GM12891 (cell line): ENCODE measurements at regions not wholly inside any gene's neighbourhood (a gene's known extent, or its start where the extent isn't known, plus 50 kb on each side); places are given as distances from the start of the nearest gene placed in this dataset.

ENCODE experiments used
- DNase-seq: peaks from one replicate; pipeline ENCODE4 v3.0.0; 2011; ENCODE audit warnings: low spot score; ENCODE audit not compliant: insufficient read length
- FAIRE-seq: peaks from 2 replicates; lab custom pipeline; 2011; peaks lifted over from hg19 to GRCh38; lab: Jason Lieb, UNC
- PAX5 ChIP-seq: IDR thresholded peaks from 2 replicates; pipeline ENCODE4 v1.6.1; 2011; ENCODE audit warnings: low read length, moderate library complexity, mild to moderate bottlenecking; ENCODE audit not compliant: insufficient read depth, severe bottlenecking
- POLR2A ChIP-seq: IDR thresholded peaks from 2 replicates; pipeline ENCODE4 v1.6.1; 2011; ENCODE audit warnings: low read depth, low read length, control low read depth
- POLR2AphosphoS5 ChIP-seq: IDR thresholded peaks from 2 replicates; pipeline ENCODE4 v1.6.1; 2011; ENCODE audit warnings: low read depth, low read length, control low read depth
- POU2F2 ChIP-seq: IDR thresholded peaks from 2 replicates; pipeline ENCODE4 v1.6.1; 2011; ENCODE audit warnings: low read depth, mild to moderate bottlenecking, control low read depth, low read length, moderate library complexity
- SPI1 ChIP-seq: IDR thresholded peaks from 2 replicates; pipeline ENCODE4 v1.6.1; 2011; ENCODE audit warnings: low read depth, low read length, control low read depth
- TAF1 ChIP-seq: IDR thresholded peaks from 2 replicates; pipeline ENCODE4 v1.6.1; 2011; ENCODE audit warnings: low read depth, low read length, control low read depth

- TF ChIP-seq POU2F2 (no peak), POLR2AphosphoS5 (no peak), TAF1 (no peak), POLR2A (no peak), SPI1 (no peak), PAX5 (no peak)
- DNase-seq = no peak
- no peak for FAIRE-seq
Observed at GRCh38 chr7:12137283-12137682, 73.8 kb upstream of the TMEM106B start.

GRCh38 chr7:12138421-12138820, 72.7 kb upstream of the TMEM106B start:
- FAIRE-seq = no peak
- DNase-seq = no peak
- TF ChIP-seq PAX5 = no peak
- TF ChIP-seq POLR2AphosphoS5 = no peak
- TF ChIP-seq SPI1 = no peak
- no peak for TF ChIP-seq POLR2A
- TF ChIP-seq TAF1 = no peak
- TF ChIP-seq POU2F2 = no peak

DNA sequence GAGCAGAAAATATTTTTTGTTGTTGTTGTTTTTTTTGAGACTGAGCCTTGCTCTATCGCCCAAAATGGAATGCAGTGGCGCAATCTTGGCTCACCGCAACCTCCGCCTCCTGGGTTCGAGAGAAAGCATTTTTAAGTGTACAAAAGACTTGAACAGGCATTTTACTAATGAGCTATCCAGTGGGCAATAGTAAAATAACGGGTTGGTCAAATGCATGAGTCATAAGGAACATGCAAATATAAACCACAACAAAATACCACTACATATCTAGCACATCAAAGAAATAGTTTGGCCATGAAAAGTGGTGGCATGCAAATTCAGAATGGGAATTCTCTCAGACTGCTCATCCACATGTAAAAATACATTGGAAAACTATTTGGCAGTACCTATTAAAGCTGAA, 71.7 kb upstream of the TMEM106B start:
- TF ChIP-seq SPI1 = no peak
- no peak for TF ChIP-seq POU2F2
- no peak for TF ChIP-seq POLR2AphosphoS5
- TF ChIP-seq TAF1 = no peak
- TF ChIP-seq PAX5 = no peak
- no peak for TF ChIP-seq POLR2A
- no peak for FAIRE-seq
- no peak for DNase-seq

- no peak for DNase-seq
- FAIRE-seq = no peak
- TF ChIP-seq PAX5 = no peak
- no peak for TF ChIP-seq TAF1
- TF ChIP-seq POLR2AphosphoS5 = no peak
- no peak for TF ChIP-seq POLR2A
- TF ChIP-seq POU2F2 = no peak
- no peak for TF ChIP-seq SPI1
Observed at GRCh38 chr7:12146813-12147212, 64.3 kb upstream of the TMEM106B start.

- TF ChIP-seq POLR2AphosphoS5 = no peak
- TF ChIP-seq SPI1 = no peak
- FAIRE-seq (no peak), DNase-seq (no peak)
Observed at GRCh38 chr7:12152196-12152918, 58.7 kb upstream of the TMEM106B start.

- FAIRE-seq = no peak
- no peak for TF ChIP-seq PAX5
- no peak for TF ChIP-seq POU2F2
- no peak for TF ChIP-seq SPI1
- TF ChIP-seq TAF1 = no peak
- TF ChIP-seq POLR2AphosphoS5 = no peak
- no peak for TF ChIP-seq POLR2A
- no peak for DNase-seq
Observed at GRCh38 chr7:12154119-12154518, 57.0 kb upstream of the TMEM106B start.

DNA sequence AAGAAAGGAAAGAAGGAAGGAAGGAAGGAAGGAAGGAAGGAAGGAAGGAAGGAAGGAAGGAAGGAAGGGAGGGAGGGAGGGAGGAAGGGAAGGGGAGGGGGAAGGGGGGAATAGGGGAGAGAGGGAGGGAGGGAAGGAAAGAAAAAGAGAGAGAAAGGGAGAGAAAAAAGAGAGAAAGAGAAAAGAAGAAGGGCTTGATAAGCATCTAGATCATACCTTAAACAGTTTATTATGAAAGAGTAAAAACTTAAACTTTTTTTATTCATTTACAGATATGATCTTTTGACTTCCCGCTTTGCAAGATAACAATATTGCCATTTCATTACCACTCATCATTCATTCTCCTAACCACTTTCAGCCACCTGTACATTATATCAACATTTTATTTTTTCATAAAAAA, 53.6 kb upstream of the TMEM106B start:
- no peak for FAIRE-seq
- DNase-seq = no peak
- no peak for TF ChIP-seq TAF1

DNA sequence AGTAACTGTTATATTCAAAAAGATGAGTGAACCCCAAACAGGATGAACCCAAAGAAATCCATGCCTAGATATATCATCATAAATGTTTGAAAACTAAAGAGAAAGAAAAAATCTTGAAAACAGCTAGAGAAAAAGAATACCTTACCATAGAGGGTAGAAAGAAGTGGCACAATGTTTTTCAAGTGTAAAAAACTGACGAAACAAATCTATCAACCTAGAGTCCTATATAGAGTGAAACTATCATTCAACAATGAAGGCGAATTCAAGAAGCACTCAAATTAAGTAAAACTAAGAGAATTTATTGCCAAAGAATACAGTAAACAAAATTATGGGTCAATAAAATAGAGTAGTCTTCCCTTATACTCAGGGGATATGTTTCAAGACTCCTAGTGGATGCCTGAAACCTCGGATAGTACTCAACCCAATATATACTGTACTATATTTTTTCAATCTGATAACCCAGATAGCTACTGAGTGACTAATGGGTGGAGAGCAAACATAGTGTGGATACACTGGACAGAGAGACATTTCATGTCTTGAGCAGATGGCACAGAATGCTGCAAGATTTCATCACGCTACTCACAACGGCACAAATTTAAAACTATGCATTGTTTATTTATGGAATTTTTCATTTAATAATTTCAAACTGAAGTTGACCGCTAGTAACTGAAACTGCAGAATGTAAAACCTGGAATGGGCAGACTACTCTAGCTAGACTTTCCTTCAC, 52.6 kb upstream of the TMEM106B start:
- TF ChIP-seq POLR2AphosphoS5 (no peak), TAF1 (no peak), POU2F2 (no peak), SPI1 (no peak), PAX5 (no peak), POLR2A (no peak)
- DNase-seq = no peak
- no peak for FAIRE-seq

- DNase-seq (no peak), FAIRE-seq (no peak)
- TF ChIP-seq POLR2AphosphoS5 = no peak
- no peak for TF ChIP-seq PAX5
- no peak for TF ChIP-seq POU2F2
- TF ChIP-seq POLR2A = no peak
- no peak for TF ChIP-seq SPI1
- TF ChIP-seq TAF1 = no peak
Observed at GRCh38 chr7:12161146-12161545, 49.9 kb upstream of the TMEM106B start.
